ENCODE measurements at regions not wholly inside any gene's neighbourhood (a gene's known extent, or its start where the extent isn't known, plus 50 kb on each side); places are given as distances from the start of the nearest gene placed in this dataset.
"Not testable (repeated sequence)": the region's sequence is repeated elsewhere in the genome, so short reads cannot be mapped to it uniquely, and the experiment has no call there.

DNA sequence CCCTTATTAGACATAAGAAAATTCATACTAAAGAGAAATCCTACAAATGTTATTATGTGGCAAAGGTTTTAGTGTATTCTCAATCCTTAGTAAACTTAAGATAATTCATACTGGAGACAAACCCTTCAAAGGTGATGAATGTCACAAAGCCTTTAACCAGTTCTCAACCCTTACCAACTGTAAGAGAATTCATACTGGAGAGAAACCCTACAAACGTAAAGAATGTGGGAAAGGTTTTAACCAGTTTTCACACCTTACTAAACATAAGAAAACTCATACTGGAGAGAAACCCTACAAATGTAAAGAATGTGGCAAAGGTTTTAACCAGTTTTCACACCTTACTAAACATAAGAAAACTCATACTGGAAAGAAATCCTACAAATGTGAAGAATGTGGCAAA lies 93.2 kb downstream of the ZNF680 start:
- no peak for DNase-seq

DNA sequence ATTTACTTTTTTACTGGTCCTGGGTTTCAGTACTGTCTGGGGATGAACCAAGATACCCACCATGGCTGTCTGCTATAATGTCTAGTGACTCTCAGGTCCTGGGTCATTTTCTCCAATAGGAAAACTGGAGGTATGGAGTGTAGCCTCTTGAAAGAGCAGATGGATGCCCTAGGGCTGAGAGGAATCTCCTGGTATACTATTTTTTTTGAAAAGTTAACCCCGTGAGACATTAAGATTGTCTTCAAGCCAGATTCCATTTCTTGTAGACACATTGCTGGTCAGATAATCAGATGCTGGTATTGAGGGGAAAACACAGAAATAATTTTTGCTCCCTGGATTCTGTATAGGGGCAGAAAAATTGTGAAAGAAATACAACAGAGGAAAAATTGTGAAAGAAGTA lies 97.3 kb downstream of the ZNF680 start:
- no peak for DNase-seq

DNA sequence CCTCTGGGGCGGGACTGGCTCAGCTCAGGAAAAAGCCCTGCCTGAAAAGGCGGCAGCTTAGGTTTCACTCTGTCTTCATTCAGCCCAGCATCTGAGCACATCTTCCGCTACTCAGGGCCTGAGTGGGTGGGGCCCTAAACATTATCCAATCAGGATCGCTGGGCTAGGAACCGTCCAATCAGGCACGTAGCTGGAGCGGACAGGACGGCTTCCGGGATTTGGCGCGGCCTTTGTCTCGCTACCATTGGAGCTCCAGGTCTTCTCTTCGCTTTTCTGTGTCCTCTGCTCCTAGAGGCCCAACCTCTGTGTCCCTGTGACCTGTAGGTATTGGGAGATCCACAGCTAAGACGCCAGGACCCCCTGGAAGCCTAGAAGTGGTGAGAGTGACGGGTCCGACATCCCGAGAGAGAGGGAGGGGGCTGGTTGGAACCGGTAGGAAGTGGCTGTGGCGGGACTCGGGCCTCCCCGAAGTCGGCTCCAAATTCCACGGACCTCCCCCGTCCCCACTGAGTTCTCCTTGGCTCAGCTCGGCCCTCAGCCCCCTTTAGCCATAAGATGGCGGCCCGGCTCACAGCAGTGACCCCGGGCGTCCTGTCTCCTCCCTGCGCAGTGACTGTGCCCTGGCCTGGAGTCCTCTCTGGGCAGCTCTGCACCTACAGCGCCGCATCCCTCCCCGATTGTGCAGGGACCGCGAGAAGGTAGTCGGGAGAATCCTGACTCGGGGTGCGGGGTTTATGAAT lies 99.1 kb downstream of the ZNF680 start:
- DNase-seq, result peak; percentile 18

DNA sequence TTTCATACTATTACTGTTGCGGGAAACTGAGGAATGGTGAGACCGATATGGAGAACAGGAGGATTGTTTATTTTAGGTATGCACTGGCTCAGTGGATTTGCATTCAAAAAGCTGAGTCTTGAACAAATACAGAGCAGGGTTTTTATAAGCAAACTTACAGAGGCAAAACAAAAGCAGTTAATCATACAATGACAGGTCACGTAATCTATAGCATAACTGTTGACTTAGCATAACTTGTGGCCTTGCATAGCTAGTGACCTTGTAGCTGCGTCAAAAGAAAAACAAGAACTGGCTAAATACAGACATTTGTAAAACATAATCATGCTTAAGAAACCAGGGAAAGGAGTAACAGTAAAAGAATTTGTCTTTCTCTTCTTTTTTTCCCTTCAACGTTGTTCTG lies 103.0 kb downstream of the ZNF680 start:
- not testable (repeated sequence) for DNase-seq

DNA sequence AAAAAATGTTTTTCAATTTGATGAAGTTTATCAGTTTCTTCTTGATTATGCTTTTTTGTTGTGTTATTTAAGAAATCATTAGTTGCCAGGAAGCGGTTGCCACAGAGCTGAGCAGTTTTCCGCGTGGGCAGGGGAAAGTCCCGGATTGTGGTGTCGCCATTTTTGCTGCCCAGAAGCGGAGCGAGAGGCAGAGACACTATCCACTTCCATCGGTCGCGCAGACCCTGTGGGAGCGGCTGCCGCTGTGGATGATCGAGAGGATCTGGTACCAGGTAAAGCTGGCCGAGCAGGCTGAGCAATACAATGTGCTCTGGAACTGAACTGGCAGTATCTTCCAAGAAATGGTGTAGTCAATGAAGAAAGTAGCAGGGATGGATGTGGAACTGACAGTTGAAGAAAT lies 119.8 kb downstream of the ZNF736 start:
- DNase-seq, result no peak

DNA sequence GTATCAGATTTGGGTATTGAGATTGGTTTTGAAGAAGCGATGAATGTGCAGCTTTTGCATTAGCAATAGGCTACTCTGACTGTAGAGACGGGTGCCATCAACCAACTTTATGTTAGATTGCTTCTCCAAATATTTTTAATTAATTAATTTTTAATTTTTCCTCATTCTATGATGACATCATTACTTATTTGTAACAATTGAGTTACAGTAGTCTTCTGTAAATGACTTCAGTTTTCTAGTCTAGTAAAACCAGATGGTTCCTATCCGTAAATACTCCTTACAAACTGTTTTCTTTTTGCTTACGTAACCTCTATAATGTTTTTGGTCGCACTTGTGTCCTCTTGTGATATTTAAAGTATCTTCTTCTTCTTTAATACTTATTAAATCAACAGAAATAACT lies 118.1 kb downstream of the ZNF736 start:
- no peak for DNase-seq

DNA sequence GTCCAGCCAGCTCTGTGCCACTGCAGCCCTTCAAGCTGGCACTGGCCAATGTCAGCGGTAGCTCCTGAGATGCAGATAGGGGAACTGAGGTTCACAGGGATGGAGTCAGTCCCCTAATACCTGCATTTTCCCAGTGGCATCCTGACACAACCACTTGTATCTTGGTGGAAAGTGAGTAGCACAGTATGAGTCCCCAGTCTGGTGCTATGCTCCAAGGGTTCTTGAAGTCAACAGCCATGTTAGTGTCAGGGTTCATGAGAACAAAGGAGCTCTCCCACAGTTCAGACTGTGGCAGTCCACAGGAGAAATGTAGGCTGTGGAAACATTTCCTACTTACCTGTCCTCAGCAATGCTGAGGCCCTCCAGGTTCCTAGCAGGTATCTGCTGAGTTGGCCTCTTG lies 115.5 kb downstream of the ZNF736 start:
- DNase-seq, result no peak

DNA sequence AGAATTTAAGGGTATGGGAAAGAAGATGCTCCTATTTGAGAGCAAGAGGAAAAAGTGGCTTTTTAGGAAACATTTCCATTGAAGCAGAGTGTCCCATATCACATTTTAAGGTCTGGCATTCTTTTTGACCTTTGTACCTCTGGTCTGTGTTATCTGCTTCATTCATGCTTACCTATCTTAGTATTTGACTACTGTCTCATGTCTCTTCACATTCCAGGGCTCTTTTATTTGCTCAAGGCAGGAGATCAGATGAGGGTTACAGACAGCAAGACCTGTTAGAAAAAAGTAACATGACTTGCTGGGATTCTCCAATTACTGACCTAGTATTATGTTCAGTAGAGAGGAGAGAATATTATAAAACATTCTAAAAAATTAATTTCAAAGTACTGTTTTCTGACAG lies 111.7 kb downstream of the ZNF736 start:
- not testable (repeated sequence) for DNase-seq

DNA sequence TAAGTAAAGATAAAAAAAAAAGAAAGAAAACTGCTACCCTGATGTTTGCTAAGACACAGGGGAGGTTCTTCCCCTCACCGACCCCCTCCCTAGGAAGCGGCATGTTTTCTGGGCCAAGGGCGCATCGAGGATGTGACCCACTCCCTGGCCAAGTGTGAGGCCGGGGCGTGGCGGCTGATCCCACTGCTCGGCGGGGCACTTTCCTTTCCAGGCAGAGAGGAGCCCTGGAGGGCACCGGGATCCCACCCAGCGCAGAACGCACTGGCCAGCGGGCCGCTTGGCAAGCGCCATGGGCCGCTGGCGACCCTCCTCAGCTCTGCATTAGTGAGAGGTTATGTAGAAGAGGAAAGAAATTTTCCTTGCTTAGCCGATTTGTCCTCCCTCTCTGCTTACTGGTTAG lies 93.4 kb downstream of the ZNF736 start:
- DNase-seq, result no peak

Measured in CD4-positive, alpha-beta T cell treated with Interleukin-10 for 1 hour (primary cell).